Epithelial cell of prostate (primary cell): ENCODE measurements at regions not wholly inside any gene's neighbourhood (a gene's known extent, or its start where the extent isn't known, plus 50 kb on each side); places are given as distances from the start of the nearest gene placed in this dataset.

Source experiments
- DNase-seq: peaks from one replicate; pipeline ENCODE4 v3.0.0-alpha.2; 2011; ENCODE audit warnings: low read depth, low spot score
- H3K27ac ChIP-seq: fragments of 450-650 bp; 2 replicates; pipeline ENCODE4 v1.5.1; 2017; ENCODE audit warnings: mild to moderate bottlenecking

- H3K27ac ChIP-seq, result no peak overlapping the region
- DNase-seq, result no peak
Measured at GRCh38 chr5:54775645-54776044, 209.7 kb downstream of the ESM1 start.

- no peak overlapping the region for H3K27ac ChIP-seq
- DNase-seq, result no peak
Measured at GRCh38 chr5:54774281-54775170, 210.9 kb downstream of the ESM1 start.

DNA sequence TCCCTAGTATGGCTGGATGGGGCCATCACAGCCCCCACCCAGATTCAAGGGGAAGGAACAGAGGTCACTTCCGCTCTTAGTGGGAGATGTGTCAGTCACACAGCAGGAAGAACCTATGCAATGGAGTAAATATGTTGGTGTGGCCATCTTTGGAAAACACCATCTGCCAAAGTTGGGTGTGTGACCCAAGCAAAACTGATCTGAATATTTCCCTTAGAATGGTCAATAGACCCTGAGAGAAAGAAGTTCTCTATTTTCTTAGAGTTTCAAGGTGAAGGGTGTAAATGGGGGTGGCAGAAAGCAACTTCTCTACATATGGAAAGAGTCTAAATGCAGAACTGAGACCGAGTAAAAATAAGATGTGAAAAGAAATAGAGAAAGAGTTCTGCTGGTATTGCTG lies 212.7 kb downstream of the ESM1 start:
- no peak overlapping the region for H3K27ac ChIP-seq
- DNase-seq, result no peak

DNA sequence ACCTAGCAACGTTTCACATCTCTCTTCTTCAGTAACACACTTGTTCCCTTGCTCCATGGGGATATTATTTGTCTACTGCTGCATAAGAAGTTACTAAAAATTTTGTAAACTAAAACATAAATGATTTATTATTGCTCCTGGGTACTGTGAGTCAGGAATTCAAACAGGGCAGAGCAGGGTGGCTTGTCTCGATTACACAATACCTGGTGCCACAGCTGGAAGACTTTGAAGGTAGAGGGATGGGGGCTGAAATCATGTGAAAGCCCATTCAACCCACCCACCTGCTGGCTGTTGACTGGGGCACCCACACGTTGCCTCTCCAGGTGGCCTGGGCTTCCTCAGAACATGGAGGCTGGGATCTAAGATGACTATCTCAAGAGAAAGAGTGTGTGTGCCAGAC lies 213.2 kb downstream of the ESM1 start:
- no peak overlapping the region for H3K27ac ChIP-seq
- DNase-seq, result no peak

DNA sequence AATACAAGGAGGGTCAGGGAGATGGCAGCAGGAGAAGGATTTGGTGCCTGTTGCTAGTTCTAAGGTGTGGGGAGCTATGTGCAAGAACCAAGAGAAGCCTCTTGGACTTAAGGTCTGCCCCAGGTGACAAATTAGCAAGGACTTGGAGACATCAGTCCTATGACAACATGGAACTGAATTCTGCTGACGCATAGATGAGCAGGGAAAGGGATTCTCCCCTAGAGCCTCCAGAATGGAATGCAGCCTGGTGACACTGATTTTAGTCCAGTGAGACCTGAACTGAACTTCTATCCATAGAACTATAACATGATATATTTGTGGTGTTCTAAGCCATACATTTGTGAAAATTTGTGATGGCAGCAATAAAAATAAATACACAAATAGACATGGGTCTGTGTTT lies 215.6 kb downstream of the ESM1 start:
- no peak for DNase-seq
- H3K27ac ChIP-seq, result no peak overlapping the region

DNA sequence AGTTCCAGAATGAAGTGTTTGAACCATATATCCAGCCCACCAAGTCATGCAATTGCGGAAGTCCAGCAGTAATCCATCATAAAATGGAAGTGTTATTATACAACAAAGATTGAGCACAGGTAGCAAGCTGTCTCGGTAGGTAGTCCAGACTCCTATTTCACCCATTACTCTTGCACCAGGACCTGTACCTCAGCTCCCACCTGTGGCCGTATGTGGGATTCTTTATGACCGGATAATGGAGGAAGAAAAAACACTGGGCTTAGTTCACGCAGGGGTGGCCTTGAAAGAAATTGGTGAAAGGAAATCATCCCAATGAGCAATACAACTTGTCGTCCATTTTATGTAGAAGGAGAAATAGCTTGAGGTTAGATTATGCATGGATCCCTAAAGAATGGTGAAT lies 216.3 kb downstream of the ESM1 start:
- DNase-seq, result no peak
- no peak overlapping the region for H3K27ac ChIP-seq

- no peak for DNase-seq
- H3K27ac ChIP-seq, result no peak overlapping the region
Measured at GRCh38 chr5:54766748-54767147, 218.6 kb downstream of the ESM1 start.

GRCh38 chr5:54765165-54766028 lies 220.0 kb downstream of the ESM1 start:
- H3K27ac ChIP-seq, result no peak overlapping the region
- no peak for DNase-seq

- H3K27ac ChIP-seq, result no peak overlapping the region
- DNase-seq, result no peak
Measured at GRCh38 chr5:54764102-54765090, 221.0 kb downstream of the ESM1 start.

DNA sequence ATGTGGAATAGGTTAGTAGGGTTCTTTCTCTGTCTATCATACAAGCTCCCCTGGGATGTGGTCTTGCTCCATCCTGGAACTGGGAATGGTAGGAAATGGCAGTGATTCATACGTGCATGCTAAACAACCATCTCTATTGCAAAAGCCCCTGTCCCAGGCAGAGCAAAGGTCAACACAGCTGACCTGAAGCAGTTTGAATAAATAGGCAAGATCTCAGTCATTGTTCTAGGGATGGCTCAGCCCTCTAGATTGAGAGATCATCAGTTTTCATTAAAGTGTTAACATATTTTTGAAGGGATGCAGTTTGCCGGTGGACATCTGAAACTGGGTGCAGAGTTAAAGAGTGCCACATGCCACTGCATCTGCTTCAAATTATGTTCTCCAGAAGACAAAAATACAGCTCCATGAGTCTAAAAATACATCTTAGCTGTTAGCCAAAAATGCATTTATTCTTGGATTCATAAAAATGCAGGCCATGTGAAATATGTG lies 224.1 kb downstream of the ESM1 start:
- DNase-seq, result no peak
- H3K27ac ChIP-seq, result no peak overlapping the region

- DNase-seq, result no peak
- no peak overlapping the region for H3K27ac ChIP-seq
Measured at GRCh38 chr5:54760182-54760935, 225.0 kb downstream of the ESM1 start.

DNA sequence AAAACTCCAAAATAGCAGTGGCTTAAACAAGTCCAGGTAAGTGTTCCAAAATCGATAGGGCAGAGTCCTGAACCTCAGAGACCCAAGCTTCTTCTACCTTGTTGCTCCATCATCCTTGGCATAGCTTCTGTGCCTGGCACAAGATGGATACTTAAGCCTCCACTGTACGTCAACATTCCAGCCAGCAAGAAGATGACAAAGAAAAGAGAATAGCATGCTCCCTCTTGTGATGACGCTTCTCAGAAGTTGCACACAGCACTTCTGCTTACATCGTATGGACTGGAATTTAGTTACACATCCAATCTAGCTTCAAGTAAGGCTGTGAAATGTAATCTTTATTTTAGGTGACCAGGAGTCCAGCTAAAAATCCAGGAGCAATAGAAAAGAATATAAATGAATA lies 227.4 kb downstream of the ESM1 start:
- DNase-seq, result no peak
- no peak overlapping the region for H3K27ac ChIP-seq

DNA sequence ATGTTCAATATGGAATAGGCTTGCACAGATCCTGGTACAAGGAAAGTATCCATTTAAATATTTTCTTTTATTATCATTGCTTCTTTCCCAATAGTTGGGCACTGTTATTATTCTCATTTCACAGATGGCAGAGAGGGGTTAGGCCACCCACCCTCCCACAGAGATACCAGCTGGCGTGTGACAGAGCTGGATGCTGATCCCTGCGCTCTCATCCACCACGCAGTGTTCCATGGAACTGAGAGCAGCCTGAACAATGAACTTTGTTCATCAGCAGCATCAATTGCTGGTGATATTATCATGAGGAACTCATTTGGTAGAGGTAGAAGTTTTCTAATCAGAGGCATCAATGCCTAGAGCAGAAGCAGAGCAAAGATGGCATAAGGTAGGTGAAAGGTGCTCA lies 227.9 kb downstream of the ESM1 start:
- DNase-seq, result no peak
- H3K27ac ChIP-seq, result peak overlapping the region; percentile 27

DNA sequence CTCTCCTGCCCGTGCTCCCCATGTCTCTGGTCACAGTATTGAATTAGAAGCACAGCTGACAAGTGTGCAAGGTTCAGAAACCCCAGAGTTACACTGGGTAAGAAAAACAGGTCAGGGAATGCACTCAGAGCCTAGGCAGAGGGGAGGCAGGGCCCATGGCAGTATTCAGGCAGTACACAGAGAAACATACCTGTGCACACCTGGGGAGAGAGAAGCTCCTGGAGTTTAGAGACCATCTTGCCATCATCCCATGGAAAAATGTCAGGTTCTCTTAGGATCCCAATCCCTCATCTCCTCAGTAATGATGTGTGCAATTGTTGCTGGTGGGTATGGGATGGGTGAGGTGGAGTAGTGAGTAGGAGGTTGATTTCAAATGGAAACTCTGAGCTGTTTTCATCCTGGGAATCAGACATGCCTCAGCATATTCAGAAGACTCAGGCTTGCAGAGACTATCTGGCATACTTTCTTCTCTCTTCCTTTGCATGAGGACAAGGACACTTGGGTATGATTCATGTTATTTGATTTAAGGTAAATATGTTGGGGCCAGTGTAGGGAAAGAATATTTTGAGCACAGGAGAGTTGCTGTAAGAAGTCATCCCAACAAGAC lies 228.5 kb downstream of the ESM1 start:
- DNase-seq, result peak; percentile 29
- peak overlapping the region; percentile 27 for H3K27ac ChIP-seq

DNA sequence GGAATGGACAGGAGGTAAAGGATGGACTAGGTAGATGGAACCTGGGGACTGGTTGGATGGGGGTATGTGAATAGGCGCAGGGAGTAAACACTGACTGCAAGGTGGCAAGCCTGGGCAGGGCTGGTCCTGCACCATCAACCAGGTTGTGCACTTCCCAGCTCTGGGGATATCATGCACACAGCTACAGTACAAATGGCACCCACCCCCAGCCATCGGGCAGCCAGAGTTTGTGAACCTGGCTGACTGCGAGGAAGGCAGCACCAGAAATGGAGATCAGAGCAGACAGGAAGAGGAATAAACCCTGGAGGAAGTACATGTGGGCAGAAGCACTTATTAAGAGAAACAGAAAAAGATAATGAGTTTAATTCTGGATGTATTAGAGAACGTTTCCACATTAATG lies 229.1 kb downstream of the ESM1 start:
- no peak overlapping the region for H3K27ac ChIP-seq
- no peak for DNase-seq

DNA sequence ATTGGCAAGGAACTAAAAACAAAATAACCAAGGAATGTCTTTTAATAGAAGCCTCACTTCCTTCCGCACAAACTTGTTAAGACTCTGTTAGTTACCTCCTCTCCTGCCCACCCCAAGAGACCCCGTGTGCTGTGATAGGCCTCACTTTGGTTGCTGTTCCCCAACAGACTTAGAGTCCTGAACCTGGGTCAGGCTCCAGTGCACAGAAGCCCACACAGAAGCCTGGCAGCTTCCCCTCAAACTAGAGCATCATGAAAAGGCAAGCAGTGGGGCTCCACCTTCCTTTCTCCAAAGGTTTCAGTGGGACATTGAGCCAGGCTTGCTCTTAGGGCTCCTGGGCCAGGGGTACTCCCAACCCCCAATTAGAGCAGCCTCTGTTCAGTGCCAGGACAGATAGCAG lies 230.5 kb downstream of the ESM1 start:
- H3K27ac ChIP-seq, result no peak overlapping the region
- no peak for DNase-seq

DNA sequence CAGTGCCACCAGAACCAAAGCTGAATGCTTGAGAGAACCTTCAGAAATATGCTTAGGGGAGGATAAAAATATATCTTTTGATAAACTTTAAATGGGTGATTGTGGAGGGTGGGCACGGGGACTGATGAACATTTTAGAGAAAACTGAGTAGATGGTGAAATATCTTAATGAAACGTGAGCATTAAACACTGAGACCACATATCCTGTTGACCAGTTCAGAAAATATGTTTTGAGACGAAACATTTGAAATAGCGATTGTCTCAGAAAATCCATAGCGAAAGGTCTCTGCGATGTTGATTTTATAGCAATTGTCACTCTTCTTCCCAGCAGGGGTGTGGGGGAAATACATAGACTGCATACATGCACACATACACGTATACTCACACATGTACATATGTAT lies 231.0 kb downstream of the ESM1 start:
- H3K27ac ChIP-seq, result no peak overlapping the region
- DNase-seq, result no peak

DNA sequence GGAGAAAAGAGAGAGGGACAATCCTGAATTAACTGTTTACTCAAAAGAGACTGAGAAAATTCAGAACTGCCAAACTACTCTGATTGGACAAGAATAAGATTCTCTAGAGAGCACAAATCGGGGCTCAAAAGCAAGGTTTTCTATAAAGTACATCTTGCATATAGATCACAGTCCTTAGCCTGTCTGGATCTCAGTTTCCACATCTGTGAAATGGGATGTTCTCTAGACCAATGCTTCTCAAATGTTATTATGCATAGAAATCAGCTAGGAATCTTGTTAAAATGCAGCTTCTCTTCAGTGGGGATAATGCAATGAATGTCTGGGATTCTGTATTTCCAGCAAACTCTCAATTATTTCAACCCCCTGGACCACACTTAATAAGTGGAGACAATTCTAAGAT lies 231.6 kb downstream of the ESM1 start:
- no peak for DNase-seq
- H3K27ac ChIP-seq, result no peak overlapping the region

DNA sequence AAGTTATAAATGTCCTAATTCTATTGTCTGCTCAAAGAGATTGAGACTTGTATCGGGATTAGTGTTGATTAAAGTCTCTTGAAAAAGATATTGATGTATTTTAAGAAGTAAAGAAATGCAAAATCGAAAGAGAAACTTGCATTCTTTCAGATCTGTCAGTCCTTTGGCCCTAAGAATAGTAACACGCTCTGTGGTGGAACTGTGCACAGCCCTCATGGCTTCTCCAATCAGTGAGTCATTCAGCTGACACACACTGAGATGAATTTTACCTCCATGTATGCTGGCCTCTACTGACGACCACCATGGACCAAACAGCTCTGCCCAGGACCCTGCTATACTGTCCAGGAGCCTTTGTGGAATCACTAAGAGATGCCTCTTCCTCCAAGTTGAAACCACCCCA lies 232.4 kb downstream of the ESM1 start:
- H3K27ac ChIP-seq, result no peak overlapping the region
- no peak for DNase-seq
